ENCODE measurements at regions not wholly inside any gene's neighbourhood (a gene's known extent, or its start where the extent isn't known, plus 50 kb on each side); places are given as distances from the start of the nearest gene placed in this dataset.

DNA sequence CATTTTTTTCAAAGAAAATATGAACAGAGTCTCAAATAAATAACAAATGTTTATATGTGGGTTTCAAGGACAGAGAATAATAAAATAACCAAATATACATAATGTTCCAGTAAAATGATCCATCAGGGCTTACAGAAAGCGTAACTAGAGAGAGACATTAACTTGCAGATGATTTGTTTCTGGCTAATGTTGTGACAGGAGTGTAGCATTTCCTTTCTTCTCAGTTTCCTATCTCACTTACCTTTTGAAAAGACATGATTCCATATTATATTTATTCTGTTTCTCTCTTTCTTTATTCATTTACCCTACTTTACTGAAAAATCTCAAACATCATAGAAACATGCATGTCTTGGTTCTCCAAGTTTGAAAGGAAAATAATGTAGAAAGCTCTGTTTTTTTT is 451.3 kb upstream of the CDH9 start (continued):
- TF ChIP-seq ZFP30 (CRISPR knock-in tag; IDR thresholded peaks at IDR 0.05) (no peak), TCF4 (CRISPR knock-in tag; IDR thresholded peaks at IDR 0.05; ENCODE audit: borderline replicate concordance) (no peak), CSDC2 (CRISPR knock-in tag; IDR thresholded peaks at IDR 0.05) (no peak), ZNF8 (CRISPR knock-in tag; IDR thresholded peaks at IDR 0.05) (no peak), TOX (CRISPR knock-in tag; IDR thresholded peaks at IDR 0.05; ENCODE audit: borderline replicate concordance) (no peak), GLIS3 (CRISPR knock-in tag; IDR thresholded peaks at IDR 0.05) (no peak), ISL1 (CRISPR knock-in tag; IDR thresholded peaks at IDR 0.05) (no peak), ZC3H10 (CRISPR knock-in tag; IDR thresholded peaks at IDR 0.05) (no peak), ARNTL (CRISPR knock-in tag; IDR thresholded peaks at IDR 0.05; ENCODE audit: borderline replicate concordance, low read depth) (no peak), RARB (CRISPR knock-in tag; IDR thresholded peaks at IDR 0.05) (no peak)
- TF ChIP-seq, protein P1, sequence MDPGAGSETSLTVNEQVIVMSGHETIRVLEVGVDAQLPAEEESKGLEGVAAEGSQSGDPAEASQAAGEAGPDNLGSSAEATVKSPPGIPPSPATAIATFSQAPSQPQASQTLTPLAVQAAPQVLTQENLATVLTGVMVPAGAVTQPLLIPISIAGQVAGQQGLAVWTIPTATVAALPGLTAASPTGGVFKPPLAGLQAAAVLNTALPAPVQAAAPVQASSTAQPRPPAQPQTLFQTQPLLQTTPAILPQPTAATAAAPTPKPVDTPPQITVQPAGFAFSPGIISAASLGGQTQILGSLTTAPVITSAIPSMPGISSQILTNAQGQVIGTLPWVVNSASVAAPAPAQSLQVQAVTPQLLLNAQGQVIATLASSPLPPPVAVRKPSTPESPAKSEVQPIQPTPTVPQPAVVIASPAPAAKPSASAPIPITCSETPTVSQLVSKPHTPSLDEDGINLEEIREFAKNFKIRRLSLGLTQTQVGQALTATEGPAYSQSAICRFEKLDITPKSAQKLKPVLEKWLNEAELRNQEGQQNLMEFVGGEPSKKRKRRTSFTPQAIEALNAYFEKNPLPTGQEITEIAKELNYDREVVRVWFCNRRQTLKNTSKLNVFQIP (CRISPR knock-in tag; IDR thresholded peaks at IDR 0.05; ENCODE audit: borderline replicate concordance, low read depth) = no peak
- TF ChIP-seq, protein P2, sequence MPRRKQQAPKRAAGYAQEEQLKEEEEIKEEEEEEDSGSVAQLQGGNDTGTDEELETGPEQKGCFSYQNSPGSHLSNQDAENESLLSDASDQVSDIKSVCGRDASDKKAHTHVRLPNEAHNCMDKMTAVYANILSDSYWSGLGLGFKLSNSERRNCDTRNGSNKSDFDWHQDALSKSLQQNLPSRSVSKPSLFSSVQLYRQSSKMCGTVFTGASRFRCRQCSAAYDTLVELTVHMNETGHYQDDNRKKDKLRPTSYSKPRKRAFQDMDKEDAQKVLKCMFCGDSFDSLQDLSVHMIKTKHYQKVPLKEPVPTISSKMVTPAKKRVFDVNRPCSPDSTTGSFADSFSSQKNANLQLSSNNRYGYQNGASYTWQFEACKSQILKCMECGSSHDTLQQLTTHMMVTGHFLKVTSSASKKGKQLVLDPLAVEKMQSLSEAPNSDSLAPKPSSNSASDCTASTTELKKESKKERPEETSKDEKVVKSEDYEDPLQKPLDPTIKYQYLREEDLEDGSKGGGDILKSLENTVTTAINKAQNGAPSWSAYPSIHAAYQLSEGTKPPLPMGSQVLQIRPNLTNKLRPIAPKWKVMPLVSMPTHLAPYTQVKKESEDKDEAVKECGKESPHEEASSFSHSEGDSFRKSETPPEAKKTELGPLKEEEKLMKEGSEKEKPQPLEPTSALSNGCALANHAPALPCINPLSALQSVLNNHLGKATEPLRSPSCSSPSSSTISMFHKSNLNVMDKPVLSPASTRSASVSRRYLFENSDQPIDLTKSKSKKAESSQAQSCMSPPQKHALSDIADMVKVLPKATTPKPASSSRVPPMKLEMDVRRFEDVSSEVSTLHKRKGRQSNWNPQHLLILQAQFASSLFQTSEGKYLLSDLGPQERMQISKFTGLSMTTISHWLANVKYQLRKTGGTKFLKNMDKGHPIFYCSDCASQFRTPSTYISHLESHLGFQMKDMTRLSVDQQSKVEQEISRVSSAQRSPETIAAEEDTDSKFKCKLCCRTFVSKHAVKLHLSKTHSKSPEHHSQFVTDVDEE (CRISPR knock-in tag; IDR thresholded peaks at IDR 0.05) = no peak

DNA sequence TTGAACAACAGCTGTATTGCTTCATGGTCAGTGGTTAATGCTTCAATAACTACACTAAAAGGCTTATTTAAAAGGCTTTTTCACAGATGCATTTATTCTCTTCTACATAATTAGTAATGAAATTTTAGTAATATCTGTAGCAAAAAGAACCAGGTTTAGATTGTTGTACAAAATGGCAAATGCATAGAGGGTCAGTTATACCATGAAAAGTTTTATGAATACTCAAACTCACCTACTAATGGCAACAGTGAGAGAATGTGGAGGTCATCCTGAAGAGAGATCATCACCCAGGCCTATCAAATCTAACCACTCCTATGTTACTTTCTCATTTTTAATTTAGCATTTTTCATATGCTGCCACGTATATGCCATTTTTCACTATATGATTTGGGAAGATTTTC is 444.3 kb upstream of the CDH9 start:
- no peak for TF ChIP-seq ARNTL (CRISPR knock-in tag; IDR thresholded peaks at IDR 0.05; ENCODE audit: borderline replicate concordance, low read depth)
- TF ChIP-seq PPARA (CRISPR knock-in tag; IDR thresholded peaks at IDR 0.05; ENCODE audit: borderline replicate concordance) = no peak
- TF ChIP-seq ZC3H10 (CRISPR knock-in tag; IDR thresholded peaks at IDR 0.05) = no peak
- TF ChIP-seq ZNF70 (CRISPR knock-in tag; IDR thresholded peaks at IDR 0.05) = no peak
- no peak for TF ChIP-seq ZFP30 (CRISPR knock-in tag; IDR thresholded peaks at IDR 0.05)
- TF ChIP-seq OSR1 (CRISPR knock-in tag; IDR thresholded peaks at IDR 0.05) = no peak
- no peak for TF ChIP-seq TCF4 (CRISPR knock-in tag; IDR thresholded peaks at IDR 0.05; ENCODE audit: borderline replicate concordance)
- TF ChIP-seq BACH2 (CRISPR knock-in tag; IDR thresholded peaks at IDR 0.05; ENCODE audit: borderline replicate concordance) = no peak
- ATAC-seq = no peak

DNA sequence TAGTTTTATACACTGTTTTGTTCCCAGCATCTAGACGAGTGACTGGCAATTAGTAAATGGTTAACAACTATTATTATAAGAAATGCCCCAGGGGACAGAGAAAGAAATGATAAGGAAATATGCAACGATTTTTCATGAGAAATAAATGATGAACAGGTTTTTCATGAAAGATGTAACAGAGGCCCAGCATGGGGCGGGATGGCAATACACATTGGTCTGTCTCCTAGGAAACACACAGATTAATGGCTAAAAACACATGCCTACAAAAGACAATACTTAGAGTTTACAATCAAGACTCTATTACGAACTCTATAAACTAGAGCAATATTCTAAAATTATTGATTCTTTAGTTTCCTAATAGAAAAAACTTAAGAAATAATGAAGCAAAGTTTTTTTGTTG is 441.5 kb upstream of the CDH9 start:
- no peak for ATAC-seq
- TF ChIP-seq GLIS3 (CRISPR knock-in tag; IDR thresholded peaks at IDR 0.05) = no peak
- no peak for TF ChIP-seq RARB (CRISPR knock-in tag; IDR thresholded peaks at IDR 0.05)
- TF ChIP-seq, protein P2 (CRISPR knock-in tag; IDR thresholded peaks at IDR 0.05) = no peak

DNA sequence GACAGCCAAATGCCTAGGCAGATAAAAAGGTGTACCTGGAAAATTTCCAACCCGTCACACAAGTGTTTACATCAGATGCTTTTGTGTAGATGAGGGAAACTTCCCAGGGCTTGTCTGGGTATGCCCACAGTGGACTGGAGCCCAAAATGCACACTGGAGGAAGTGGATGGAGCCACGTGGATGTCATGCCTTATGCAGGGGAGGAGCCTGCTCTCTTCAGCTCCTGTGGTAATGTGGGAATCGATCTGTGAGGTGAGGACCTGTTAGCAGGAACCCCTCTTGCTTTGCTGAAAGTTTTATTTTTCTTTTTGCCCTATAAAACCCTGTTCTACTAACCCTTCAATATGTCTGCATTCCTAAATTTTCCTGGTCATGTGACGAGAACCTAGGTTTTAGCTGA is 439.2 kb upstream of the CDH9 start:
- no peak for ATAC-seq
- no peak for TF ChIP-seq RARB (CRISPR knock-in tag; IDR thresholded peaks at IDR 0.05)
- TF ChIP-seq OSR1 (CRISPR knock-in tag; IDR thresholded peaks at IDR 0.05) = no peak
- TF ChIP-seq BACH2 (CRISPR knock-in tag; IDR thresholded peaks at IDR 0.05; ENCODE audit: borderline replicate concordance) = no peak
- TF ChIP-seq TCF4 (CRISPR knock-in tag; IDR thresholded peaks at IDR 0.05; ENCODE audit: borderline replicate concordance) = no peak
- TF ChIP-seq, protein P3, sequence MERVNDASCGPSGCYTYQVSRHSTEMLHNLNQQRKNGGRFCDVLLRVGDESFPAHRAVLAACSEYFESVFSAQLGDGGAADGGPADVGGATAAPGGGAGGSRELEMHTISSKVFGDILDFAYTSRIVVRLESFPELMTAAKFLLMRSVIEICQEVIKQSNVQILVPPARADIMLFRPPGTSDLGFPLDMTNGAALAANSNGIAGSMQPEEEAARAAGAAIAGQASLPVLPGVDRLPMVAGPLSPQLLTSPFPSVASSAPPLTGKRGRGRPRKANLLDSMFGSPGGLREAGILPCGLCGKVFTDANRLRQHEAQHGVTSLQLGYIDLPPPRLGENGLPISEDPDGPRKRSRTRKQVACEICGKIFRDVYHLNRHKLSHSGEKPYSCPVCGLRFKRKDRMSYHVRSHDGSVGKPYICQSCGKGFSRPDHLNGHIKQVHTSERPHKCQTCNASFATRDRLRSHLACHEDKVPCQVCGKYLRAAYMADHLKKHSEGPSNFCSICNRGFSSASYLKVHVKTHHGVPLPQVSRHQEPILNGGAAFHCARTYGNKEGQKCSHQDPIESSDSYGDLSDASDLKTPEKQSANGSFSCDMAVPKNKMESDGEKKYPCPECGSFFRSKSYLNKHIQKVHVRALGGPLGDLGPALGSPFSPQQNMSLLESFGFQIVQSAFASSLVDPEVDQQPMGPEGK (CRISPR knock-in tag; IDR thresholded peaks at IDR 0.05; ENCODE audit: borderline replicate concordance) = no peak
- no peak for TF ChIP-seq ZNF565 (CRISPR knock-in tag; conservative IDR thresholded peaks at IDR 0.05; ENCODE audit: low read depth)
- TF ChIP-seq ZNF70 (CRISPR knock-in tag; IDR thresholded peaks at IDR 0.05) = no peak
- no peak for TF ChIP-seq ZNF8 (CRISPR knock-in tag; IDR thresholded peaks at IDR 0.05)
- TF ChIP-seq, protein P4, sequence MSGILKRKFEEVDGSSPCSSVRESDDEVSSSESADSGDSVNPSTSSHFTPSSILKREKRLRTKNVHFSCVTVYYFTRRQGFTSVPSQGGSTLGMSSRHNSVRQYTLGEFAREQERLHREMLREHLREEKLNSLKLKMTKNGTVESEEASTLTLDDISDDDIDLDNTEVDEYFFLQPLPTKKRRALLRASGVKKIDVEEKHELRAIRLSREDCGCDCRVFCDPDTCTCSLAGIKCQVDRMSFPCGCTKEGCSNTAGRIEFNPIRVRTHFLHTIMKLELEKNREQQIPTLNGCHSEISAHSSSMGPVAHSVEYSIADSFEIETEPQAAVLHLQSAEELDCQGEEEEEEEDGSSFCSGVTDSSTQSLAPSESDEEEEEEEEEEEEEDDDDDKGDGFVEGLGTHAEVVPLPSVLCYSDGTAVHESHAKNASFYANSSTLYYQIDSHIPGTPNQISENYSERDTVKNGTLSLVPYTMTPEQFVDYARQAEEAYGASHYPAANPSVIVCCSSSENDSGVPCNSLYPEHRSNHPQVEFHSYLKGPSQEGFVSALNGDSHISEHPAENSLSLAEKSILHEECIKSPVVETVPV (CRISPR knock-in tag; IDR thresholded peaks at IDR 0.05) = no peak
- TF ChIP-seq ZFP30 (CRISPR knock-in tag; IDR thresholded peaks at IDR 0.05) = no peak
- TF ChIP-seq TOX (CRISPR knock-in tag; IDR thresholded peaks at IDR 0.05; ENCODE audit: borderline replicate concordance) = no peak
- TF ChIP-seq PPARA (CRISPR knock-in tag; IDR thresholded peaks at IDR 0.05; ENCODE audit: borderline replicate concordance) = no peak
- TF ChIP-seq ZFP3 (CRISPR knock-in tag; IDR thresholded peaks at IDR 0.05) = no peak
- TF ChIP-seq, protein P5, sequence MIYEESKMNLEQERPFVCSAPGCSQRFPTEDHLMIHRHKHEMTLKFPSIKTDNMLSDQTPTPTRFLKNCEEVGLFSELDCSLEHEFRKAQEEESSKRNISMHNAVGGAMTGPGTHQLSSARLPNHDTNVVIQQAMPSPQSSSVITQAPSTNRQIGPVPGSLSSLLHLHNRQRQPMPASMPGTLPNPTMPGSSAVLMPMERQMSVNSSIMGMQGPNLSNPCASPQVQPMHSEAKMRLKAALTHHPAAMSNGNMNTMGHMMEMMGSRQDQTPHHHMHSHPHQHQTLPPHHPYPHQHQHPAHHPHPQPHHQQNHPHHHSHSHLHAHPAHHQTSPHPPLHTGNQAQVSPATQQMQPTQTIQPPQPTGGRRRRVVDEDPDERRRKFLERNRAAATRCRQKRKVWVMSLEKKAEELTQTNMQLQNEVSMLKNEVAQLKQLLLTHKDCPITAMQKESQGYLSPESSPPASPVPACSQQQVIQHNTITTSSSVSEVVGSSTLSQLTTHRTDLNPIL (CRISPR knock-in tag; IDR thresholded peaks at IDR 0.05; ENCODE audit: low read depth) = no peak
- TF ChIP-seq ESRRG (CRISPR knock-in tag; IDR thresholded peaks at IDR 0.05) = no peak
- no peak for TF ChIP-seq ISL1 (CRISPR knock-in tag; IDR thresholded peaks at IDR 0.05)
- no peak for TF ChIP-seq GLIS3 (CRISPR knock-in tag; IDR thresholded peaks at IDR 0.05)
- TF ChIP-seq ARNTL (CRISPR knock-in tag; IDR thresholded peaks at IDR 0.05; ENCODE audit: borderline replicate concordance, low read depth) = no peak
- no peak for TF ChIP-seq ZC3H10 (CRISPR knock-in tag; IDR thresholded peaks at IDR 0.05)

All from SK-N-SH treated with all-trans-retinoic acid at 6 μM for 48 hours (cell line).